ENCODE measurements at regions not wholly inside any gene's neighbourhood (a gene's known extent, or its start where the extent isn't known, plus 50 kb on each side); places are given as distances from the start of the nearest gene placed in this dataset.

GRCh38 chr13:67803118-67803517, 573.0 kb upstream of the PCDH9 start:
- no peak for DNase-seq

- DNase-seq = no peak
Measured at GRCh38 chr13:67792151-67792676, 562.1 kb upstream of the PCDH9 start.

GRCh38 chr13:67791047-67791446, 560.9 kb upstream of the PCDH9 start:
- no peak for DNase-seq

GRCh38 chr13:67776151-67776550, 546.0 kb upstream of the PCDH9 start:
- DNase-seq = no peak

GRCh38 chr13:67775359-67775758, 545.2 kb upstream of the PCDH9 start:
- no peak for DNase-seq

- no peak for DNase-seq
Measured at GRCh38 chr13:67772807-67773453, 542.8 kb upstream of the PCDH9 start.

- no peak for DNase-seq
Measured at GRCh38 chr13:67771106-67771505, 541.0 kb upstream of the PCDH9 start.

GRCh38 chr13:67769987-67770341, 539.8 kb upstream of the PCDH9 start:
- no peak for DNase-seq

- DNase-seq = no peak
Measured at GRCh38 chr13:67769063-67769986, 539.2 kb upstream of the PCDH9 start.

- DNase-seq = no peak
Measured at GRCh38 chr13:67763984-67764383, 533.8 kb upstream of the PCDH9 start.

GRCh38 chr13:67763384-67763783, 533.2 kb upstream of the PCDH9 start:
- no peak for DNase-seq

- DNase-seq = no peak
Measured at GRCh38 chr13:67758975-67759374, 528.8 kb upstream of the PCDH9 start.

- DNase-seq = no peak
Measured at GRCh38 chr13:67754012-67754411, 523.9 kb upstream of the PCDH9 start.

- no peak for DNase-seq
Measured at GRCh38 chr13:67752759-67753158, 522.6 kb upstream of the PCDH9 start.

- no peak for DNase-seq
Measured at GRCh38 chr13:67742478-67742877, 512.3 kb upstream of the PCDH9 start.

GRCh38 chr13:67740871-67741535, 510.9 kb upstream of the PCDH9 start:
- DNase-seq = no peak

- peak; percentile 57 for DNase-seq
Measured at GRCh38 chr13:67736646-67737420, 506.7 kb upstream of the PCDH9 start.

GRCh38 chr13:67735651-67736050, 505.5 kb upstream of the PCDH9 start:
- no peak for DNase-seq

- no peak for DNase-seq
Measured at GRCh38 chr13:67726979-67727378, 496.8 kb upstream of the PCDH9 start.

GRCh38 chr13:67725999-67726398, 495.9 kb upstream of the PCDH9 start:
- DNase-seq = no peak

GRCh38 chr13:67713571-67713970, 483.4 kb upstream of the PCDH9 start:
- DNase-seq = no peak

GRCh38 chr13:67696775-67697174, 466.6 kb upstream of the PCDH9 start:
- DNase-seq = no peak

Measured in renal pelvis (tissue), 1 donor.